Kidney capillary endothelial cell (primary cell): ENCODE measurements at regions not wholly inside any gene's neighbourhood (a gene's known extent, or its start where the extent isn't known, plus 50 kb on each side); places are given as distances from the start of the nearest gene placed in this dataset.

Experiments
- DNase-seq: peaks from one replicate; pipeline ENCODE4 v3.0.0-alpha.2; 2018; ENCODE audit warnings: low spot score

DNA sequence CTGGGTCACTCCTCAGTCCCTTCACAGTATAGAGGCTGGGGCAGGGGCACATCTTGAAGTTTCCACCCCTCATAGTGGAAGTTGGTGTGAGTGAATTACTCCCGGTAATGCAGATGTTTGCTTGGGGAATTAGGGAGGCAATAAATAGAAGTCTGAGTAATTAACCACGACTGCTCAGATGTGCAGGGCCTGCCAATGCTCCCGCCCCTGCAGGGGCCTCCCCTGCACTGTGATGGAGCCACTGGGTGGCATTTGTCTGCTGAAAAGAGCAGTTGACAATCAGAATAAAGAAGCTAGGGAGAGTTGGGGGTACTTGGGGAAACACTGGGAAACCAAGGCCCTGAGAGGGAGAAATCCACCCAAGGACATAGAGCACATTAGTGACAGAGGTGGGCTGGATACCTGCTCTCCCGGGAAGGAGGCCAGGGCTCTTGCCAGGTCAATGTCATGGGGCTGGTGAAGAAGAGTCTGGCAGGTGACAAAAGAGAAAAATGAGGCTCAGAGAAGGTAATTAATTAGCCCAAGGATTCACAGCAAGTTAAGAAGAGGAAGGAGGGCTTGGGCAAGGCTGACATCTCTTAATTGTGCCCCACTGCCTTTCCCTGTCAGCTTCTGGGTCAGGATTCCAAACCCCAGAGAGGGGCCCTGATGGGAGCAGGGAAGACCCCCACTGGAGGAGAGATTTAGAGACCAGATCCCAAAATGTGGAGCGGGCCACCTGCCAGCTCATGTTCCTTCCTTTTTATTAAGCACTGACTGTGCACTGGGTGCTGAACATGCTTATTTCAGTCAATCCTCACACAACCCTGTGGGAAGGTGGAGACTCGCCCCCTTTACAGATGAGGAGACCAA, 436.2 kb downstream of the MATN1 start:
- no peak for DNase-seq

DNA sequence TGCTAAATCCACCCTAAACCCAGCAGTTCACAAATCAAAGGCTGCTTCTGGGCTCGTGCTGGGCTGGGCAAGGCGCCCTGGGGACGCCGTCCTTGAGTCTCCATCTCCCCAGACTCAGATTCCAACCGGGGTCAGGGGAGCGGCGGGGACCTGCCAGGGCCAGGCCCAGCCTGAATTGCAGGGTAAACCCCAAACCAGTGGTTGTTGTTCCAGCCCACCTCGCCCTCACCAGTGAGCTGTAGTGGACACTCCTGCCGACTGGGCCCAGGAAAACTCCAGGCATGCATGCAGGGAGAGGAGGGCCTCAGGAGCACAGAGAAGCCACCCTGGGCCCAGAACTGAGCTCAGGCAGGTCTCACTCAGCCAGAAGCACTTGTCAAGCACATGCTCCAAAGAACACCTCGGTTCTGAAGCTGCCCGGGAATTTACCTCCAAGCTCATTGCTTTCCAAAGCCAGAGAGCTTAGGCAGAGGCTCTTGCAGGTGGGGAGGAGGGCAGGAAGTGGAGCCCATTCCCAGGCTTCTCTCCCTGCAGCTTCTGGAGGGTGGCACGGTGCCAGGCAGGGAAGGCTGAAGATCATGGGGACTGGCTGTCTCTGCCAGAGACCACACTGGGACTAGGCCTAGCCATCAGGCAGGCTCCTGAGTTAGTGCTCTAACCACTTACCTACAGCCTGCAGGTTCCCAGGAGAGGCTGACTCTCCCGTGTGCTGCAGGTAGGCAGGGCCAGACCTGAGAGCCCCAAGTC, 437.0 kb downstream of the MATN1 start:
- no peak for DNase-seq

DNA sequence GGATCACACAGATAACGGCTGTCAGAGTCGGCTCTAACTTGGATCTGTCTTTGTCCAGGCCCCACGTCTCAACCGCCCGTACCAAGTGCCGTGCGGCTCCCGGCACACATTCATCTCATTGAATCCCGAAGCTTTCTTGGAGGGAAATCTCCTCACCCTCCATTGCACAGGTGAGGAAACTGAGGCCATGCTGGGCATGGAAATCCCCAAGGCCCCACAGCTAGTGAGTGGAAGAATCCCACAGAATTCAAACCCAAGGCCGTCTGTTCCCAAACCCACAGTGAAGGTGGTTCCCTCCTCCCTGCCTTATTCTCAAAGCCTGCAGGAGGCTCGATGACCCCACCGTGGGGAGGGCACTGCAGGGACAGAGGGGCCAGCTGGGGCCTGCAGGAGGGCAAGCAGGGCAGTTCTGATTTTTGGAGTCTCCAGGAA, 437.9 kb downstream of the MATN1 start:
- no peak for DNase-seq

DNA sequence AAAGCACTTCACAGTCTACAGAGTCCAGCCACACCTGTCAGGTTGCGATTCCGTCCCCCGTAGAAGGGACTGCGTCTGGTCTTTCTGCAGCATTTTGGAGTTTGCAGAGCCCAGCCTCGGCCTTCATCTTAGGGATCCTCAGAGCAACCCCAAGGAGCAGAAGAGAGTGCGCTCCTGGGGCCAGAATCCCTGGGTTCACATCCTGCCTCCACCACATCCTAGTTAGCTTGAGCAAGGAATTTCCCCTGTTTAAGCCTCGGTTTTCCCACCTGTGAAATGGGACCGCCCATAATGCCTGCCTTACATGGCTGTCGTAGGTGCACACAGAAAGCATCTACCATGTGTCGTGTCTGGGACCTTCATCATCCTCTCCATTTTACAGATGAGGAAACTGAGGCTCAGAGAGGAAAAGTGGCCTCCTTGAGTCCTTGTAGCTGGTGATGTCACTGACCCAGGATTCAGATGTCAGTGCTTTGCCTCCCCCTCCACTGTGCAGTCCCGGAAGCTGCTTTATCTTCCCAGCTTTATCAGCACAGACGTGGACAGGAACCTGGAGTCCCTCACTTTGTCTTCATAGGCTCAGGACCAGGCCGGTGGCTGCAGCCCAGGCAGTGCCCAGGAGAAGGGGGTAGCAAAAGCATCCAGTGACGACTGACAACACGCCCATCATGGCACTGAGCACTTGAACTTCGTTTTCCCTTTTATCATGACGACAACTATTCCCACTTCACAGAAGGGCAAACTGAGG, 438.5 kb downstream of the MATN1 start:
- no peak for DNase-seq

DNA sequence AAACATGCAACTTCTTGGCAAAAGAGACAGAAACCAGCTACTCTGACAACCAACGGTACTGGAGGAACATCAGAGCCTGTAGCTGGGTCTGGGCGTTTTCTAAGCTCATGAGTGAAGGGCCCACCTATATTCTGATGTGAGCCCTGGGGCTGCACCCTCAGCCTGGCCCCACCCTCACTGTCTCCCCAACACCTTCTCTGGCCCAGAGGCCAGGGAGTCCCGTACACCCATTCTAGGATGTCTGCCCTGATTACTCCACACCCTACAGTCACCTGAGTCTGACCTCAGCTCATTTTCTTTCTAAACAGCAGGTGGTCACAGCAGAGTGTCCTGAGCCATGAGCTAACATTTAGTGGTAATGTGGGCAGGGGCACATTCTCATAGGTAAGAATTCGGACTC, 439.2 kb downstream of the MATN1 start:
- DNase-seq: no peak

DNA sequence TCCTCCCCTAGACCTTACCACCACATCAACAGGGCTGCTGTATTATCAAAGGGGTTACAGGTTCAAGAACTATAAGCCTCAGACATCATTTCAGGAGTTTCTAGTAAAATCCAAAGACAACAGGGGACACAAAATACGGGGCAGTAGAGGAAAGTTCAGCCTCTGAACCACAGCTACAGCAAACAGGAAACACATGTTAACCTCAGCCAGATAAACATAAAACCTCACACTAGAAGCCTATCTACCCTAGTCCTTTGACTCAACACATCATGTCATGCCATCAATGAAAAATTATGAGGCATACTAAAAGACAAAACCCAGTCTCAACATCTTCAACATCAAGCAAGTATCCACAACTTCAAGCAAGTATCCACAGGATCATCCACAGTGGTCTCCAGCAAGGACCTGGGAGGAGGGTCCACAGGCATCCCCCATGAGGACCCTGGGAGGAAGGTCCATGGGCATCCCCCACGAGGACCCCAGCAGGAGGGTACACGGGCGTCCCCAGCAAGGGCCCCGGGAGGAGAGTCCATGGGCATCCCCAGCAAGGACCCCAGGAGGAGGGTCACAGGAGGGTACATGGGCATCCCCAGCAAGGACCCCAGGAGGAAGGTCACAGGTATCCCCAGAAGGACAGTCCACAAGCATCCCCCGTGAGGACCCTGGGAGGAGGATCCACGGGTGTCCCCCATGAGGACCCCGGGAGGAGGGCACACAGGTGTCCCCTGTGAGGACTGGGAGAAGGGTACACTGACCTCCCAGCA, 440.0 kb downstream of the MATN1 start:
- DNase-seq: no peak

DNA sequence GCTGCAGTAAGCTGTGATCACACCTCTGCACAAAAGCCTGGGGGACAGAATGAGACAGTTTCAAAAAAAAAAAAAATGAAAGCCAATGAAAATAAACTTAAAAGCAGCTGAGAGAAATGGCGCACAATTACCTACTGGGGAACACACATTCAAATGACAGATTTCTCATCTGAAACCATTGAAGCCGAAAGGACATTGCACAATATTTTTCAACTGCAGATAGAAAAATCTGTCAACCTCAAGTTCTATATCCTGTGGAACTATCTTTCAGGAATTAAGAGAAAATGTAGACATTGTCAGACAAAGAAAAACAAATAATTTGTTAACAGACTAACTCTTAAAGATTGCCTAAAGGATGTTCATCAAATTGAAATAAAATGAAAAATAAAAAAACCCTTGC, 442.8 kb downstream of the MATN1 start:
- DNase-seq: no peak

DNA sequence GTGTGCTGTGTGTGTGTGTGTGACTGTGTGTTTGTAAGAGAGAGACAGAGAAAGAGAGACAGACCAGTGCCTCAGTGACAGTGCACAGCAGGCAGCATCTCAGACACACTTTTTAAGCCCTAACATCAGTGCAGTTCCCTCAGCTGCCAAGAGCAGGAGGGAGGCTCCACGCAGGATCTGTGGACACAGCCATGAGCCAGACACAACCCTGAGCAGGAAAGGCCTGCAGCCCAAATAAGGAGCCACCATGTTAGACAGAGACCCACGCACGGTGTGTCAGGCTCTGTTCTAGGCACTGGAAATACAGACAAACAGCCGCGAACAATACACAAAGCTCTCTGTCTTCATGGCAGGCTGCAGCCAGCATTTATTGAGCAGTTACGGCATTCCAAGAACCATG, 445.5 kb downstream of the MATN1 start:
- DNase-seq: no peak

DNA sequence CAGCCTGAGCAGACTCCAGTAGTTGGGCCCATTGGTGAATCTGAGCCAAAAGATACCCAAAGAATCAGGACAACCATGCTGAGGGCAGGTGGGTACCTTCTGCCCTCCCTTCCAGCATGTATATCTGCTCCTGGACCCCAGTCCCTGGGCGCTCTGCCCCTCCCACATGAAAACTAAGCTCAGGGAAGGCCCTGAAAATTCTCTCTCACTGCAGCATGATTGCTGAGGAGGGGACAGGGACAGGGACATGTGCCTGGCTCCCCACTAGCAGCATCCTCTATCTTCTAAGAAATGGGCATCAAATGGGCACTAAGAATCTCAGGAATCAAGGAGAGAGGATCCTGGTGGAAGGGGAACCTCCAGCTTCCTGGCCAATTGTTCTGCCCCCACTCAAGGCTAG, 446.0 kb downstream of the MATN1 start:
- DNase-seq: no peak

DNA sequence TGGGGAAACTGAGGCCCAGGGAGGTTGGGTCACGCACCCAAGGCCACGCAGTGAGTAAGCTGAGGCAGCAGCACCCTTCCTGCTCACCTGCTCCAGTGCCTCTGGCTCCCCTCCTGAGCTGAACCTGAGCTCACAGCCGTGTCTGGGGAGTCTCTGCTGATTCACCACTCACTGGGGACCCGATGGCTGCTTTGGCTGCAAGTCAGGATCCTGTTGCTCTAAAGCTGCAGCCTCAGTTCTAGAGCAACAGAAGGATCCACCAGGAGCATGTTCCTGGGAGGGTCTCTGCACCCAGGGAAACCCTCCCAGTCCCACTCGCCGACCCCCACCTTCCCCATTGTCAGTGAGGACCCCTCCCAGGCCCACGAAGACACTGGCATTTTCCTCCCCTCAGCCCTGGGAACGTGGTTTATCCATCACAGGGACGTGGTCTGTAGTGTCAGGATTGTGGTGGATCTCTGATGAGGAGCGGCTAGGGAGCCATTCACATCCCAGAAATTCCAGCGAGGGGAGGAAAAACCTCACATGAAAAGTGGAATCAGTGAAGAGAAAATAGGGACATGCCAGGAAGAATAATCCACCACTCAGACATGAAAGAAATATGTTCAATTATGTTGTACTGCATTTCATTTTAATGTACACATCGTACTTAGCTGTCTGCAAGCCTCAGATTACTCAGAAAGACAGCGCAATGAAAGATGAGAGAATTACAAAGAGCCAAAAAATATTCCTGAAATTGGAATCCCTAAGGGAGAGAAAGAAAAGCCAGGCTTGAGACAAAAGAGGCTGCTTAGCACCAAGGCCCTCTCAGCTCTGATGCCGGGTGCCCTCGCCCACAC, 447.2 kb downstream of the MATN1 start:
- DNase-seq: no peak

DNA sequence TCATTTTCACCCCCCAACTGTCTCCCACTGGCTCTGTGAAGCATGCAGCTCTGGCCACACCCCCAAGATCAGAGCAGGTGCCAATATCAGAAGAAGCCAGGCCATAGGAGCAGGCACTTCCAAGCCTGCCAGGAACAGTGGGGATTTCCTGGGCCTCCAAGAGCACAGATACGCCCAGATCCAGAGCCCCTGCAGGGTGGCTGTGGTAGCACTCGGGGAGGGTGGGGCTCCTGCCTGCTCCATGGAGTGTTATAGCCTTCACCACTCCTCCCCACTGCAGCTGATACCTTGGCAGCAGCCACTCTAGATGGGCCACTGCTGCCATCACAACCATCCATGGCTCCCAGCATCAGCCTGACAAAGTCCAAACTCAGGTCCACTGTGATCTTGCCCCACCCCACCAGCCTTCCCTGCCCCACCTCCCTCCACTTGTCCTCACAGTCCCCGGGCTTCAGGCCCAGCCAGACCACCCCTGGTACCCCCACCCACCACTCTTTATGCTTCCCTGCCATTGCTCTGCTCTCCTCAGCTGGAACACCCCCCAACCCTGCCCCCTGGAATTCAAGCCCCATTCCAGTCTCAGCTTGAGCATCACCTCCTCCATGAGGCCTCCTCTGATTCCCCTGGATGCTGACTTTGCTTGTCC, 448.3 kb downstream of the MATN1 start:
- DNase-seq: no peak

DNA sequence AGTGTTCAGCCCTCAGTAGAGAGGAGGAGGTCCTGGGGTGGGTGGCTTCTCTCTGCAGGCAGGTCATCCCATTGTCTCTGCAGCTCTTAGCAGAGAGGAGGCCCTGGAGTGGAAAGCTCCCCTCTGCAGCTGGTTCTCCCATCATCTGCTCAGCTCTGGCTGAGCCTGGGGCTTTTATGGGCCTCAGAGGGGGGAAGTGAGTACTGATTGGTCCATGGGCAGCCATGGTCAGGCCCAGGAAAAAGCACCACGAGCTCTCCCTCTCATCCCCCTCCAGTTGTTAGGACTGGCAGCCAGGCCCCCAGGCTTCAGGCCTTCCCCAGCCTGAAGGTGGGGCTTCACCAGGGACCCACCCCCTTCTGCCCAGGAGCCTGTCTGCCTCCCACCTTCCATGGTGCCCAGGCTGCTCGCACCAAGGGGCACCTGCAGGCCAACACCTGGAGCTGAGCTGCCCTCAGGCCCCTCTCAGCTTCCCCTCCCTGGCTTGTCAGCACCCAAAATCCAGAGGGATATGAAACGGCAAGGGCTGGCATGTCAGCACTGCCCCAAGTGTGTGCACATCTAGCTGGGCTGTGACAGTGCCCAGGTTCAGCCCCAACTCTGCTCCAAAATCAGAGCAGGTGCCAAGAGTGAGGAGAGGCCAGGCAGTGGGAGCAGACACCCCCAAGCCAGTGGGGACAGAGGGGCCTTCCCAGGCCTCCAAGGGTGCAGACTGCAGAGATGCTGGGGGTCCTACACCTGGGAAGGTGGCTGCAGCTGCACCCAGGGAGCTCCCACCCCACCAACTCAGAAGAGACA, 449.0 kb downstream of the MATN1 start:
- no peak for DNase-seq

DNA sequence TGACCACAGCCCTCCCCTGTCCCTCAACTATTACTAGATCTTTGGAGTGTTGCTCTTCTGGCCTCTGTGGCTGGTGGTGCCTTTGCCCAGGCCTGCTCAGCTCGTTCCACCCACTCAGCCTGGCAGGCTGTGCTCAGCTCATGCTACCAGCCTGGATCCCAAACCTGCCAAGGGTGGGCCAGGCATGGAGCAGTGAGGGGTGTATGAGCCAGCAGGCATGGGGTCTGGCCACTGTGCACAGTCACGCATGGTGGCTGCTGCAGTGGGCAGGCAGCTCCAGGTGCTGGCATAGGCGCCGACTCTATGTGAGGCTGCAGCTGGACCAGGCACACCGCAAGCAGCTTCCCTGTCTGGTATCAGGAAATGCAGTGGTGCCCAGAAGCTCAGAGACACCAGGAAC, 449.9 kb downstream of the MATN1 start:
- DNase-seq: no peak

DNA sequence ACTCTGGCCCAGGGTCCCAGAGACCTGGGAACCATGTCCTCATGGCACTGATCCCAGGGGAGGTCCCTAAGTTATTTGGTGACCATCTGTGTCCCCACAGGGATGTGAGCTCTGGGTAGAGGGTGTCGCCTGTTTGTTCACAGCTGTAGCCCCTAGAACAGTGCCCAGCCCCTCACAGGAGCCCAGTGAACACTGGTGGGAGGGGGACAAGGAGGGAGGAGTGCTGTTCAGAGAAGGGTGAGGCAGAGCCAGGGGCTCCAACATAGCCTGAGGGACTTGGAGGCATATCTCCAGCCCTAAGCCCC, 450.4 kb downstream of the MATN1 start:
- DNase-seq: no peak

DNA sequence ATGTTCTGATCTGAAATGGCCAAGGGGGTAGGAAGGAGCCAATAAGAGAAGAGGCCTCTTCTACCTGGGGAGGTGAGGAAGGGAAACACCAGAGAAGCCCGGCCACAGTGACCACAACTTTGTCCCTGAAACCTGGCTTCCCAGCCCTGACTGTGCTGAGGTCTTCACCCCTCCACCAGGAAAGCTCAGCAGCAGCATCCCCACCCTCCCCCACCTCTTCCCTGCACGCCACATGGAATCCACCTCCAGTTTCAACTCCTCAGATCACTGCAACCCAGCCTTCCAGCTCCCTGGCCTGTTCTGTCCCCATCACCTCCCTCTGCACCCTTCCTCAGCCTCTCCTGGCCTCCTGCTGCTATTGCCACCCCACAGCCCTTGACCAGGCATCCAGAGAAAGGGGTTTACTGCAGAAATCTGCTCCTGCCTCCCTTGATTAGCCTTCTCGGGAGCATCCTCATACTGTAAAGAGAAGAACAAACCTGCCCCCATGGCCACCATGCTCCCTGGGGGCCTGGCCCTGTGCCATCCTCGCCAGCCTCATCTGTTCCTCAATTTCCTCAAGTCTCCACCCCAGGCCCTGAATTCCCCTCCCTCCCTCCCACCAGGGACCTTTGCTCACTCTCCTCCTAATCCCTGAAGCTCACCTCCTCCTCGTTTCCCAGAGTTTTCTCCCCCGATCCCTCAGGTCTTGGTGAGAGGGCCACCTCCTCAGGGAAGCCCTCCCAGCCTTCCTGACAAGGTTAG, 450.9 kb downstream of the MATN1 start:
- DNase-seq: no peak

DNA sequence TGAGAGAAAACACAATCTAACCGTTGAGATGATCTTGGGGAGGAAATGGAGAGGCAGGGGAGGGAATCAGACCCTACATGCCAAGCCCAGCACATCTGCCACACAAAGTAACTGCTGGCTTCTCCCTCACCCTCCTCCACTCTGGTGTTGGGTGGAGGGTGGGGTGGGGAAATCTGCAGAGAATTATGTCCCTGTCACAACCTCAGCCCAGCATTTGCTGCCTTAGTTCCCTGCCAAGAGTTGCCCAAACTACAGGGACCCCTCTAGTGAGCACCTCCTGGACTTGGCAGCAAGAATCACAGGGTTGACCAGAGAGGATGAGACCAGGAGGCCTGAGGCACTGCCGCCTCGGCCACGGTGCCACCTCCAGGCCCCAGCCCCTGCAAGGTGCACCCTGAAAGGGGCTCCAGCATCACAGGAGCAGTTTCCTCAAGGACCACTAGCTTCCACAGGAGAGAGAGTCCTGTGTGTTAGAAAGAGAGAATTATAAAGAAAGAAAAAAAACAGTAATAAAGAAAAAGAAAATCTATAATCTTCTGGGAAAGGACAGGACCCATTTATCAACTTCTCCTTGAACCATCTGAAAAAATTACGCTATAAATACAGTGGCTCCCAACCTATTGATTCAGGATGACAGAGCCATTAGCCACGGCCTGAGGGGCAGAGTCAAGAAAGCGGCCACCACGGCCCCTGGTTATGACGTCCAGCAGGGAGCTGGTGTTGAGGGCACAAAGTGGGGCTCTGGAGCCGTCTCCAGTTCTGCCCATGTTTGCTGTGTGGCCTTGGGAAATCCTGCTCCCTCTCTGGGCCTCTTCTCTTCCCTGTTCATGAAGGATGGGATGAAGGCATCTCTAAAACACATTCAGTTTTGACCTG, 451.7 kb downstream of the MATN1 start:
- no peak for DNase-seq

DNA sequence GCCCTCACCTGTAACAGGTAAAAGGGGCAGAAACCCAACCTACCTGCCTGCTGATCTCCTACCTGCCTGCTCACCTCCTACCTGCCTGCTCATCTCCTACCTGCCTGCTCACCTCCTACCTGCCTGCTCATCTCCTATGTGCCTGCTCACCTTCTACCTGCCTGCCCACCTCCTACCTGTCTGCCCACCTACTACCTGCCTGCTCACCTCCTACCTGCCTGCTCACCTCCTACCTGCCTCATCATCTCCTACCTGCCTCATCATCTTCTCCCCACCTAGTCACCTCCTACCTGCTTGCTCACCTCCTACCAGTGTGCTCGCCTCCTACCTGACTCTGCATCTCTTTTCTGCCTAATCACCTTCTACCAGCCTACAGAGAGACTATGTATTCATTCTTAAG, 452.9 kb downstream of the MATN1 start:
- DNase-seq: no peak
